ENCODE measurements at regions not wholly inside any gene's neighbourhood (a gene's known extent, or its start where the extent isn't known, plus 50 kb on each side); places are given as distances from the start of the nearest gene placed in this dataset.

- TF ChIP-seq EZH2 (IDR thresholded peaks at IDR 0.05; ENCODE audit: borderline replicate concordance, low read depth, low read length, severe bottlenecking), result no peak
- no peak for TF ChIP-seq CTCF (IDR thresholded peaks at IDR 0.05; ENCODE audit: borderline replicate concordance, extremely low read depth, low read length, poor library complexity, severe bottlenecking)
Observed at GRCh38 chr2:60649721-60650120, 96.3 kb upstream of the BCL11A start.
